Naive thymus-derived CD8-positive, alpha-beta T cell (primary cell): ENCODE measurements at regions not wholly inside any gene's neighbourhood (a gene's known extent, or its start where the extent isn't known, plus 50 kb on each side); places are given as distances from the start of the nearest gene placed in this dataset.
"Not testable (repeated sequence)": the region's sequence is repeated elsewhere in the genome, so short reads cannot be mapped to it uniquely, and the experiment has no call there.

Source experiments
- ATAC-seq, 2 donors: fragments of 150-1000 bp; cut with Tn5 transposase in 1 of 2; sonication (Bioruptor Pico), chemical (Tn5 transposase) in 1 of 2; 1 replicate in 1 of 2; 2 replicates in 1 of 2; pipeline ENCODE4 v1.10.0; 2021; ENCODE audit warnings: mild to moderate bottlenecking in 2 of 2, moderate library complexity in 2 of 2
- POLR2A ChIA-PET: fragments of 350-600 bp; sonication (Branson Sonifier 250); formaldehyde crosslinking; loops from one replicate; lab custom pipeline; 2021; ENCODE audit warnings: antibody characterized with exemption; lab: Charles Lee
- DNase-seq, 10 donors: peaks; one replicate each; pipeline versions ENCODE4 v3.0.0 to v3.0.0-alpha.2; 2020 to 2022
- H3K27ac Mint-ChIP-seq, 10 donors: one replicate each; pipeline ENCODE4 v1.8.0; 2020 to 2022; ENCODE audit warnings: mild to moderate bottlenecking in 10 of 10, mixed read lengths in 10 of 10, moderate library complexity in 4 of 10, inconsistent platforms in 1 of 10
- H3K27me3 Mint-ChIP-seq, 5 donors: one replicate each; pipeline ENCODE4 v1.8.0; 2021 to 2022; ENCODE audit warnings: mixed read lengths in 5 of 5
- H3K36me3 Mint-ChIP-seq, 3 donors: one replicate each; pipeline ENCODE4 v1.8.0; 2020 to 2022; ENCODE audit warnings: mixed read lengths in 3 of 3, mild to moderate bottlenecking in 2 of 3, inconsistent platforms in 1 of 3
- H3K4me1 Mint-ChIP-seq, 4 donors: one replicate each; pipeline ENCODE4 v1.8.0; 2021 to 2022; ENCODE audit warnings: mixed read lengths in 4 of 4
- H3K4me3 Mint-ChIP-seq, 10 donors: one replicate each; pipeline ENCODE4 v1.8.0; 2020 to 2022; ENCODE audit warnings: mild to moderate bottlenecking in 10 of 10, mixed read lengths in 10 of 10, moderate library complexity in 6 of 10, inconsistent platforms in 1 of 10
- H3K9me3 Mint-ChIP-seq, 9 donors: one replicate each; pipeline ENCODE4 v1.8.0; 2020 to 2022; ENCODE audit warnings: mixed read lengths in 9 of 9, mild to moderate bottlenecking in 3 of 9, inconsistent platforms in 1 of 9, moderate library complexity in 1 of 9

DNA sequence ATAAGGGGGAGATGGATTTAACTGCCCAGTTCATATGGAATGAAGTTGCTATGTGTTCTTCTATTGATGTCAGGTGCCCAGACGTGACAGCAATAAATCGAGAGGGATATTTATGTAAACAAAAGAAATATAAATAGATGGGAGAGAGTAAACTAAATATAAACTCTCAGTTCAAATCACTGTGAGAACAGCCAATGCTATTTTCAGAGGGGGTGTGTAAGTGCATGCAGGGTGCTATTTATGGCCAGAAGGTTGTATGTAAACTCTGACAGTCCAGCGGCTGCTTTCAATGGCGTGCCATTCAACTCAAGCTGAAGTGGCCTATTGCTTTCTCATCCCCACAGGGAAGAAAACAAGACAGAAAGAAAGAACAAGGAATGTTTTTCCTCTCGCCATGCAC lies 127.2 kb downstream of the KCNA5 start:
- DNase-seq (no peak), ATAC-seq (no peak)
- no peak overlapping the region for H3K27ac Mint-ChIP-seq

DNA sequence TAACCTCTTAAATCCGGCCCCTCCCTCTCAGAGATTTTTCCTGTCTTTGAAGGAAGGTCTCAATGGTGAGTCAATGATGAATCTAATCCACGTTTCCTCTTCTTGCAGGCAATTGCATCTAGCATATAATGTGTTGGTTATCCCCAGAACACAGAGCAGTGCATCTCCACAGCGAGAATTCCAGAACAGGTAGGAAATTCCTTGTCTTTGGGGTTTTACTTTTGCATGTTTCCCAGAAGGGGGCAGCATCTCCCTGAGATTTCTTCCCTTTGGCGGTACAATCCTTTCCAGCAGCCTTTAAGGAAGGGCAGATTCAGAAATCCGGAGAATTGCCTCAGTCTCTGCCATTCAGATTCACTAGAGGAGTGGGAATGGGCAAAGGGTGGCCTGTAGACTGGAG lies 128.0 kb downstream of the KCNA5 start:
- Mint-ChIP-seq H3K4me3 (no peak overlapping the region), H3K27ac (no peak overlapping the region), H3K36me3 (no peaks in the 10 kb centered on the region), H3K4me1 (no peaks in the 10 kb centered on the region), H3K9me3 (peaks cover 0 to 5% (median 0%) of the 10 kb centered on the region in 9 donors), H3K27me3 (peaks cover 2 to 41% (median 19%) of the 10 kb centered on the region in 5 donors)
- DNase-seq (no peak), ATAC-seq (no peak)
- POLR2A ChIA-PET = no interaction called here

More for the DNA sequence above, 127.2 kb downstream of the KCNA5 start:
- Mint-ChIP-seq H3K36me3 (no peaks in the 10 kb centered on the region), H3K4me1 (no peaks in the 10 kb centered on the region), H3K27me3 (peaks cover 3 to 35% (median 19%) of the 10 kb centered on the region in 5 donors), H3K9me3 (peaks cover 0 to 3% (median 0%) of the 10 kb centered on the region in 9 donors), H3K4me3 (no peak overlapping the region)
- POLR2A ChIA-PET = no interaction called here

DNA sequence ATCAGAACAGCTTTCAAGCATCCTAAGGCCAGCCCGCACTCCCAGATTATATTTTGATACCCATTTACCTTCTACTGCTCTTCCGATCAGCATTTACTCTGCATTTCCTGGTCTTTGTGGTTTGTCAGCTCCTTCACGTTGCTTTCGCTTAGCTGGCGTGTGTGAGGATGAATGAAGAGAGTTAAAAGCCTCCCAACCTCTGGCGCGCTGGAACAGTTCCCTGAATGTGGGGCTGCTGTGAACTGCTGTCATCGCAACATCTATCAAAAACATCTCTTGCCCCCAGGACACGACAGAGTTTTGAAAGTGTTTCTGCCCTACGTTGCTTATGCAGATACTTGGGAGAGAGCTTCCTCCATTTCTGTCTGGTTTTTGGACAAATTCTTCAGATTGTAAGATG lies 129.2 kb downstream of the KCNA5 start:
- DNase-seq (no peak), ATAC-seq (no peak)
- H3K4me1 Mint-ChIP-seq = no peaks in the 10 kb centered on the region
- POLR2A ChIA-PET = no interaction called here
- H3K27me3 Mint-ChIP-seq = peaks cover 0 to 41% (median 15%) of the 10 kb centered on the region in 5 donors
- H3K4me3 Mint-ChIP-seq = no peak overlapping the region
- no peaks in the 10 kb centered on the region for H3K36me3 Mint-ChIP-seq
- no peak overlapping the region for H3K27ac Mint-ChIP-seq
- peaks cover 0 to 5% (median 0%) of the 10 kb centered on the region in 9 donors for H3K9me3 Mint-ChIP-seq

DNA sequence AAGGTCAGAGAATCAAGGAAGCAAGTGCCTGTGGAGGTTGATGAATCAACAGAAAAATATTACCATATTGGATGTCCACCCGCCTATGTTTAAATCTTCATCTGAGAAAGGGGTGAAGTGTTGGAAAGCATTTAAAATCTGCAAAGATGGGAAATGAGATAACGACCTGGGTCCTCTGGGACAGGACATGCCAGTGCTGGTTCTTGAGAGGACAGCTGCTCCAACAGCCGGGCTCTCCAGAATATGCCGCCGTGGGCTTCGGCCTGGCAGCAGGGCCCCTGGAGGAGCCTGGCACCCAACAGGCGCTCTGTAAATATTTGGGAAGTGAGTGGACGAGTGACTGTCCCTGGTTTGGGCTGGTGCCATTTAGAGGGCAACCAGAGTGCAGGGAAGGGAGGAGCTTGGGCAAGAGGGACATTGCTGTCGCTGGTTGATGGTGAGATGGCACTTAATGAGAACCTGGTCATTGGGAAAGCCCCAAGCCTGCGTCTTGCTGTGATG lies 129.9 kb downstream of the KCNA5 start:
- POLR2A ChIA-PET = no interaction called here
- H3K9me3 Mint-ChIP-seq = peaks cover 0 to 5% (median 0%) of the 10 kb centered on the region in 9 donors
- no peaks in the 10 kb centered on the region for H3K36me3 Mint-ChIP-seq
- H3K27me3 Mint-ChIP-seq = peaks cover 0 to 41% (median 18%) of the 10 kb centered on the region in 5 donors
- DNase-seq (no peak), ATAC-seq (no peak)
- H3K4me1 Mint-ChIP-seq = no peaks in the 10 kb centered on the region
- H3K4me3 Mint-ChIP-seq = no peak overlapping the region
- no peak overlapping the region for H3K27ac Mint-ChIP-seq

DNA sequence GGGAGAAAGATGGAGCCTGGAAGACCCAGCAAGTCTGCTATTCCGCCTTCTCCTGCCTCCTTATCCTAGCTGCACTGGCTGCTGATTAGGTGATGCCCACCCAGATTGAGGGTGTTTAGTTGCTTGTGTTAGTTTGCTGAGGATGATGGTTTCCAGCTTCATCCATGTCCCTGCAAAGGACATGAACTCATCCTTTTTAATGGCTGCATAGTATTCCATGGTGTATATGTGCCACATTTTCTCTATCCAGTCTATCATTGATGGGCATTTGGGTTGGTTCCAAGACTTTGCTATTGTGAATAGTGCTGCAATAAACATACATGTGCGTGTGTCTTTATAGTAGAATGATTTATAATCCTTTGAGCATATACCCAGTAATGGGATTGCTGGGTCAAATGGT lies 131.7 kb downstream of the KCNA5 start:
- POLR2A ChIA-PET, H3K36me3 Mint-ChIP-seq, H3K9me3 Mint-ChIP-seq, DNase-seq, H3K4me3 Mint-ChIP-seq, ATAC-seq, H3K4me1 Mint-ChIP-seq, H3K27ac Mint-ChIP-seq: not testable (repeated sequence)
- peaks cover 0 to 30% (median 10%) of the 10 kb centered on the region in 5 donors for H3K27me3 Mint-ChIP-seq

DNA sequence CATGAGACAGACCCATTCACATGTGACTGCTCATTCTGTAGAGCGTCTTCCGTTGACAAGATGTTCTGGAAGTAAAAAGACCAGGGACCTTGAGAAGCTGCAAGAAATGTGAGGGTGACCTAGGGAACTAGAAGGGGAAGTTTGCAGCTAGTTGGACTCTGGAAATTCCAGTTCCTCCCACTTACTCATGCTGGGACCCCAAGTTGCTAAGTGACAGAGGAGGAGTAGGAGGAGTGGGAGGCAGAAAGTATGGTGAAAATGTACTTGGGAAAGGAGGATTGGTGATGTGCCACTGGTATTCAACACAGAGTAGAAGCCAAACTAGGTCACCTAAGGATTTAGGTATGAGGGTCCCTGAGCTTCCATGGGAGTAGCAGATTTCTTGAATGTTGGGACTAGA lies 132.4 kb downstream of the KCNA5 start:
- peaks cover 0 to 30% (median 8%) of the 10 kb centered on the region in 5 donors for H3K27me3 Mint-ChIP-seq
- DNase-seq (no peak), ATAC-seq (no peak)
- peaks cover 0 to 5% (median 0%) of the 10 kb centered on the region in 9 donors for H3K9me3 Mint-ChIP-seq
- H3K4me3 Mint-ChIP-seq = no peak overlapping the region
- H3K36me3 Mint-ChIP-seq = no peaks in the 10 kb centered on the region
- no peaks in the 10 kb centered on the region for H3K4me1 Mint-ChIP-seq
- peak overlapping the region in 1 of 10 donors; percentile 13 for H3K27ac Mint-ChIP-seq
- POLR2A ChIA-PET = no interaction called here

DNA sequence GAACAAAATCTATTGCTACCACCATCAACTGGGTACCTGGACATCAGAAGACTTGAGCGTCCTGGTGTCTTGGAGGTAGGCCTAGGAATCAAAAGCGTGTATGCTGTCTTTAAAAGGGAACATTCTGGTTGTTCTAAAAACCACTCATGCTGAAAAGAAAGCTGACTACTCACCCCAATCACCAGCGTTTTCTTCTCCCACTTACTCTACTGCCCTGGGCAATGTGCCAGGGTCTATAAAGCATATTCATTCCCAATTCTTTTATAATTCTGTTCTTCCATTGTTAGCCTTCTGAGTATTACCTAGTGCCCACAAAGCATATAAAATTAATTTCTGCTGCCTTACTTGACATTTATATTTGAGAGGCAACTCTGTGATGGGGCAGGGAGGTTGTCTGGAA lies 133.4 kb downstream of the KCNA5 start:
- Mint-ChIP-seq H3K4me1 (no peaks in the 10 kb centered on the region), H3K9me3 (peaks cover 0 to 5% (median 0%) of the 10 kb centered on the region in 9 donors), H3K27me3 (peaks cover 0 to 32% (median 6%) of the 10 kb centered on the region in 5 donors), H3K4me3 (no peak overlapping the region), H3K36me3 (no peaks in the 10 kb centered on the region), H3K27ac (no peak overlapping the region)
- DNase-seq = no peak
- POLR2A ChIA-PET = no interaction called here
- ATAC-seq = no peak

DNA sequence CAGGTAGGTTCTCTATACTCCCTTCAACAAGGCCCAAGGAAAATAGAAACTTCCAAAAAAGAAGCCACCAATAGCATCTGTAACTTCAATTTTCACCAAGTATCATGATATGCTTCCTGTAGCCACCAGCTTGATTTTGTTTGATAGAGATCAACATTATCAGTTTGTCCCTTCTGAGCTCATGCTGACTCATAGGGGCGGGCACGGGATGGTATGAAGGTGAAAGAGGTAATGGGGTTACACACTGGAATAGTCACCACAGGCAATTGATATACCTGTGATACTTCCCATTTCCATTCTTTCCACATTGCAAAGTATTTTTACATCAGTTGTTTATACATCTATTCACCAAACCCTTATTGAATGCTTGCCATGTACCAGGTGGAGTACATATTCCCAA lies 134.1 kb downstream of the KCNA5 start:
- DNase-seq = no peak
- Mint-ChIP-seq H3K4me1 (no peaks in the 10 kb centered on the region), H3K4me3 (no peak overlapping the region), H3K27ac (no peak overlapping the region), H3K36me3 (no peaks in the 10 kb centered on the region), H3K27me3 (peaks cover 2 to 32% (median 10%) of the 10 kb centered on the region in 5 donors), H3K9me3 (peaks cover 0 to 5% (median 0%) of the 10 kb centered on the region in 9 donors)
- POLR2A ChIA-PET = no interaction called here
- ATAC-seq = no peak

DNA sequence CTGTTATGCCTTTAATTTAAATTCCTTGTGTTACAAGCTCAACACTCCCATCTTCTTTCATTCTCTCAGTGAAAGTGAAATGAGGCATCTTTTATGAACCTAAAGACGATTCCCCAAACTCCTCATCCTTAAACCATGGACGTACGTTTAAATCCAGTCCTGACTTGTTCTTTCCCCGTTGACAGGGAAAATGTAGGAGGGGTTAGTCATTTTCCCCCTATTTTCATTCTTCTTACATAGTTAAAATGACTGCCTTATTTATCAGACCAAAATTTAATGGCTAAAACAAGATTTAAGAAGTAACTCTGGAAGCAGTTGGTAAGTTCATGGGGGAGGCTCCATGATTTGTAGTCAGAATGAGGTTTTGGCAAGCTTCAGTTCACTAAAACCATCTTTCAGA lies 134.9 kb downstream of the KCNA5 start:
- no peak for ATAC-seq
- Mint-ChIP-seq H3K9me3 (peaks cover 0 to 5% (median 0%) of the 10 kb centered on the region in 9 donors), H3K36me3 (no peaks in the 10 kb centered on the region), H3K27me3 (peaks cover 4 to 25% (median 10%) of the 10 kb centered on the region in 5 donors), H3K4me1 (no peaks in the 10 kb centered on the region), H3K27ac (no peak overlapping the region), H3K4me3 (no peak overlapping the region)
- POLR2A ChIA-PET = no interaction called here
- no peak for DNase-seq

DNA sequence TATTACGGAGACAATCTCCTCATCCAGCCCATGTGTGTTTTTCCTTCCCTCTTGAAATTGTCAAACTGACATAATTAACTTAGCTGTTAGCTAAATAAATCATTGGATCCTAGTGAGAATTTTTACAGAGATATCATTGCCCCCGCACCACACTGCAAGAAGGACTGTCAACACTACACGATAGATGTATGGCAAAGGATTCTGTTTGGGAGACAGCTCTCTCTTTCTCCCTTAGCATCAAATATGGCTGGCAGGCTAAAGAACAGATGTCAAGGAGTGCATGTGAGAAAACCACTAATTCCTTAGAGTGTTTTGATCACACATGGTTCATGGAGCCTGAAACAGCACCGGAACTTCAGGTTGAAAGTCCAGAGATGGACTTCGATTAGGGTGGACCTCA lies 136.8 kb downstream of the KCNA5 start:
- ATAC-seq (no peak), DNase-seq (no peak)
- Mint-ChIP-seq H3K4me3 (no peak overlapping the region), H3K4me1 (no peaks in the 10 kb centered on the region), H3K27me3 (peaks cover 4 to 19% (median 7%) of the 10 kb centered on the region in 5 donors), H3K9me3 (peaks cover 0 to 3% (median 0%) of the 10 kb centered on the region in 9 donors), H3K27ac (no peak overlapping the region), H3K36me3 (no peaks in the 10 kb centered on the region)
- POLR2A ChIA-PET = no interaction called here

DNA sequence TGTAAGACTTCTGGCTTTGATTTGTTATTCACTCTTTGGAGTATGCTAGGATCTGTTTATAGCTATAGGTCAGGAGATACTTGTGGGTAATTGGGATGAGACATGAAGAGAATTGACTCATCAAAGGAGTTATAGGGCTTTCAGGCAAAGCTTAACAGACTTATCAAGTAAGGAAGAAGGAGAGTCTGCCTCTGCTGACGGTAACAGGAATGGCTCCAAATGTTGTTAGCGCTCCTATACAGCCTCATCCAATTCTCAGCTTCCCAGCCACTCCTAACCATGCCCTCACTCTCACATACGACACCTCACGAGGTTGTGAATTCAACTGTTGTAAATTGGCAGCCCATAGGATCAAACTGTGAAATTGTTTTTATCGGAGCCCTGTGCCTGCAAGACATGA lies 140.5 kb downstream of the KCNA5 start:
- H3K4me3 Mint-ChIP-seq = no peak overlapping the region
- H3K4me1 Mint-ChIP-seq = no peaks in the 10 kb centered on the region
- H3K9me3 Mint-ChIP-seq = no peaks in the 10 kb centered on the region
- no peaks in the 10 kb centered on the region for H3K36me3 Mint-ChIP-seq
- H3K27ac Mint-ChIP-seq = no peak overlapping the region
- peaks cover 5 to 11% (median 10%) of the 10 kb centered on the region in 5 donors for H3K27me3 Mint-ChIP-seq
- DNase-seq (no peak), ATAC-seq (no peak)
- POLR2A ChIA-PET = no interaction called here

DNA sequence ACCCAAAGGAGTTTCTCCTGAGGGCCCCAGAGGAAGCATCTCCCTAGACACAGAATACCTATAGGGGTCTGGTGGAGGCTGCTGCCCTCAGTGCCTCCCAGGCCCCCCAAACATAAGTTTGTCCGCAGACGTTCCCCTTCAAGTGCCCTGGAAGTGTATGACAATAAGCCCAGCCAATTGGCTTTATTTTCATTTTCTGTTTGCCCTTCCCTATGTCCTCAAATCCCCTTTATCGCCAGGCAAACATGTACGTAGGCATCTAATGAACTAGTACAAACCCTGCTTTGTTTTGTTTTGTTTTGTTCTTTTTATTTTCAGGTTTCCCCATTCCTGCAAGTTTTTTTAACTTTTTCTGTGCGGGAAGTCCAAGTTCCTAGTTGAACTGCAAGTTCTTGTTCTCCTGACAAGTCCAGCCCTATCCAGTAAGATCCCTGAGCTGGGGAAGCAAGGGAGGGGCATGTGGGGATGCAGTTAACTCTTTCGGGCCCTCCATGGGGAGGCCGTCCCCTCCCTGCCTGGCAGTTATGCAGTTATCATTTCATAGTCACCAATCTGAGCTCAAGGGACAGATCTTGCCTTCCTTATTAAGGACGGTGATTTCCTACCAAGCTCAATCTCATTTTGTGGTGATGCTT lies 141.9 kb downstream of the KCNA5 start:
- Mint-ChIP-seq H3K27me3 (peaks cover 3 to 13% (median 10%) of the 10 kb centered on the region in 5 donors), H3K9me3 (no peaks in the 10 kb centered on the region), H3K4me1 (no peaks in the 10 kb centered on the region), H3K36me3 (no peaks in the 10 kb centered on the region), H3K27ac (no peak overlapping the region), H3K4me3 (no peak overlapping the region)
- DNase-seq (no peak), ATAC-seq (no peak)
- POLR2A ChIA-PET = no interaction called here

DNA sequence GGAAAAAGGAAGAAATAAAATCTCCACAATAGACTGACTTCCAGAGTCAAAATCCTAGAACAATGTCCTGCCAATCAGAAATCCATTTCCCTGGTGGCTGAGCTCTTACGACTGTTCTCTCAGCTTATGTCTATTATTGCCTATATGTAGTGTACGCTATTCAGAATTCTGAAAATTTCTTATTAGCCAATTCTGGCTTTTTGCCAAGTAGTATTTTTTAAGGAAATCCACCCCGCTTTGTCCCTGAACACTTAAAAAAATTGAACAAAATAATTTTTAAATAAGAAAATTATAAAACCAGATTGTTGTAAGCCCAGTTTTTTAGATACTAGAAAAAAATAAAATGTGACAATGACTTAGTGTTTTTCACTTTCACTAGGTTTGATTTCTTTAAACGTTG lies 143.0 kb downstream of the KCNA5 start:
- DNase-seq (no peak), ATAC-seq (no peak)
- Mint-ChIP-seq H3K4me3 (no peak overlapping the region), H3K9me3 (no peaks in the 10 kb centered on the region), H3K4me1 (no peaks in the 10 kb centered on the region), H3K36me3 (no peaks in the 10 kb centered on the region), H3K27ac (no peak overlapping the region), H3K27me3 (peaks cover 5 to 13% (median 10%) of the 10 kb centered on the region in 5 donors)
- POLR2A ChIA-PET = no interaction called here

DNA sequence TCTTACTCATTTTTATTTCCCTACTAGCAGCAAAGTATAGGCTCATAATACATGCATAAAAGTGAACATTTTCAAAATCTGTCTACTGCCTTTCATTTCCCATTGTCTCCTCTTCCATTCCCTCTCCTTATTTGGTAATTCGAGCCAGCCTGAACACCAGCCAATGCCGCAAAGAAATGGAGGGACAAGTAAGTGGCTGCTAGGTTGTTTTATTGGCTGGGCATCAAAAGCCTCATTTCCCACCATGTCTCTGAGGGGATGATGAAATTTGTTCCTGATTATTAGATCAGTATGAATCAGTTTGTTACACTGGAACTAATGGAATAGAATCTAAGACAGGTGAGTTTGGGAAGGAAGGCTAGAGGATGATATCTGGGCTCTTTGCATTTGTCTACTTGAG lies 143.5 kb downstream of the KCNA5 start:
- ATAC-seq (no peak), DNase-seq (no peak)
- H3K27me3 Mint-ChIP-seq = peaks cover 5 to 13% (median 7%) of the 10 kb centered on the region in 5 donors
- H3K4me3 Mint-ChIP-seq = no peak overlapping the region
- POLR2A ChIA-PET = no interaction called here
- no peak overlapping the region for H3K27ac Mint-ChIP-seq
- H3K4me1 Mint-ChIP-seq = no peaks in the 10 kb centered on the region
- no peaks in the 10 kb centered on the region for H3K36me3 Mint-ChIP-seq
- no peaks in the 10 kb centered on the region for H3K9me3 Mint-ChIP-seq
